Nephron progenitor cell (in vitro differentiated cells): ENCODE measurements at regions not wholly inside any gene's neighbourhood (a gene's known extent, or its start where the extent isn't known, plus 50 kb on each side); places are given as distances from the start of the nearest gene placed in this dataset.

Source experiments
- DNase-seq: peaks from one replicate; pipeline ENCODE4 v3.0.0; 2021
- H3K27ac Mint-ChIP-seq: 2 replicates; pipeline ENCODE4 v1.8.0; 2021; ENCODE audit warnings: mild to moderate bottlenecking, moderate library complexity, mixed read lengths
- H3K27me3 Mint-ChIP-seq: 2 replicates; pipeline ENCODE4 v1.8.0; 2021; ENCODE audit warnings: mild to moderate bottlenecking, low read depth, mixed read lengths; ENCODE audit not compliant: poor library complexity
- H3K36me3 Mint-ChIP-seq: 2 replicates; pipeline ENCODE4 v1.8.0; 2021; ENCODE audit warnings: low read depth, mixed read lengths
- H3K4me1 Mint-ChIP-seq: 2 replicates; pipeline ENCODE4 v1.8.0; 2021; ENCODE audit warnings: mixed read lengths
- H3K4me3 Mint-ChIP-seq: 2 replicates; pipeline ENCODE4 v1.8.0; 2021; ENCODE audit warnings: mild to moderate bottlenecking, moderate library complexity, mixed read lengths
- H3K9me3 Mint-ChIP-seq: 2 replicates; pipeline ENCODE4 v1.8.0; 2021; ENCODE audit warnings: mild to moderate bottlenecking, moderate library complexity, mixed read lengths
- CTCF ChIP-seq: fragments of 200-600 bp; sonication (generic); IDR thresholded peaks from 2 replicates; pipeline ENCODE4 v1.5.0; 2021; ENCODE audit warnings: antibody characterized with exemption

GRCh38 chr17:22512997-22513538, 820.7 kb downstream of the KCNJ18 start:
- H3K27ac Mint-ChIP-seq = no peak overlapping the region
- TF ChIP-seq CTCF = no peak
- H3K27me3 Mint-ChIP-seq = no peaks in the 10 kb centered on the region
- H3K9me3 Mint-ChIP-seq = peaks cover 92% of the 10 kb centered on the region
- H3K36me3 Mint-ChIP-seq = no peaks in the 10 kb centered on the region
- no peaks in the 10 kb centered on the region for H3K4me1 Mint-ChIP-seq
- no peak for DNase-seq
- H3K4me3 Mint-ChIP-seq = no peak overlapping the region

GRCh38 chr17:22514315-22514714, 822.0 kb downstream of the KCNJ18 start:
- no peak for DNase-seq
- Mint-ChIP-seq H3K27ac (no peak overlapping the region), H3K4me3 (no peak overlapping the region), H3K4me1 (no peaks in the 10 kb centered on the region), H3K27me3 (no peaks in the 10 kb centered on the region), H3K9me3 (peaks cover 85% of the 10 kb centered on the region), H3K36me3 (no peaks in the 10 kb centered on the region)
- no peak for TF ChIP-seq CTCF

- Mint-ChIP-seq H3K27ac (no peak overlapping the region), H3K9me3 (peaks cover 82% of the 10 kb centered on the region), H3K36me3 (no peaks in the 10 kb centered on the region), H3K4me3 (no peak overlapping the region), H3K4me1 (no peaks in the 10 kb centered on the region), H3K27me3 (no peaks in the 10 kb centered on the region)
- no peak for DNase-seq
- no peak for TF ChIP-seq CTCF
Observed at GRCh38 chr17:22514767-22515320, 822.5 kb downstream of the KCNJ18 start.

- no peak overlapping the region for H3K27ac Mint-ChIP-seq
- no peak for DNase-seq
- no peak for TF ChIP-seq CTCF
- H3K27me3 Mint-ChIP-seq = no peaks in the 10 kb centered on the region
- H3K4me3 Mint-ChIP-seq = no peak overlapping the region
- H3K36me3 Mint-ChIP-seq = no peaks in the 10 kb centered on the region
- peaks cover 74% of the 10 kb centered on the region for H3K9me3 Mint-ChIP-seq
- H3K4me1 Mint-ChIP-seq = no peaks in the 10 kb centered on the region
Observed at GRCh38 chr17:22515599-22515998, 823.3 kb downstream of the KCNJ18 start.

- Mint-ChIP-seq H3K27me3 (no peaks in the 10 kb centered on the region), H3K4me1 (no peaks in the 10 kb centered on the region), H3K36me3 (no peaks in the 10 kb centered on the region), H3K4me3 (no peak overlapping the region), H3K9me3 (peaks cover 60% of the 10 kb centered on the region), H3K27ac (no peak overlapping the region)
- TF ChIP-seq CTCF = no peak
- DNase-seq = no peak
Observed at GRCh38 chr17:22516861-22517636, 824.7 kb downstream of the KCNJ18 start.
